KG1 (cell line): ENCODE measurements at regions not wholly inside any gene's neighbourhood (a gene's known extent, or its start where the extent isn't known, plus 50 kb on each side); places are given as distances from the start of the nearest gene placed in this dataset.

Experiments used
- DNase-seq: peaks from one replicate; lab custom pipeline; 2025; lab: John Stamatoyannopoulos, UW

GRCh38 chr2:145095641-145096435 lies 575.9 kb upstream of the ZEB2 start:
- DNase-seq = no peak

GRCh38 chr2:145094370-145094769 lies 574.5 kb upstream of the ZEB2 start:
- DNase-seq = no peak

- no peak for DNase-seq
Observed at GRCh38 chr2:145091967-145092366, 572.0 kb upstream of the ZEB2 start.

GRCh38 chr2:145090841-145091761 lies 571.2 kb upstream of the ZEB2 start:
- DNase-seq = no peak

GRCh38 chr2:145088756-145089155 lies 568.8 kb upstream of the ZEB2 start:
- DNase-seq = no peak

- no peak for DNase-seq
Observed at GRCh38 chr2:145086910-145087309, 567.0 kb upstream of the ZEB2 start.

- no peak for DNase-seq
Observed at GRCh38 chr2:145085612-145086011, 565.7 kb upstream of the ZEB2 start.

GRCh38 chr2:145080426-145080825 lies 560.5 kb upstream of the ZEB2 start:
- DNase-seq = no peak

- no peak for DNase-seq
Observed at GRCh38 chr2:145079641-145080040, 559.7 kb upstream of the ZEB2 start.

GRCh38 chr2:145078923-145079322 lies 559.0 kb upstream of the ZEB2 start:
- DNase-seq = no peak

GRCh38 chr2:145076085-145076484 lies 556.2 kb upstream of the ZEB2 start:
- DNase-seq = no peak

GRCh38 chr2:145075454-145076062 lies 555.6 kb upstream of the ZEB2 start:
- DNase-seq = no peak

- DNase-seq = no peak
Observed at GRCh38 chr2:145070703-145071102, 550.8 kb upstream of the ZEB2 start.

- no peak for DNase-seq
Observed at GRCh38 chr2:145068509-145068908, 548.6 kb upstream of the ZEB2 start.

GRCh38 chr2:145067549-145068030 lies 547.7 kb upstream of the ZEB2 start:
- DNase-seq = no peak

GRCh38 chr2:145066856-145067548 lies 547.1 kb upstream of the ZEB2 start:
- no peak for DNase-seq

- no peak for DNase-seq
Observed at GRCh38 chr2:145066151-145066661, 546.3 kb upstream of the ZEB2 start.

GRCh38 chr2:145065342-145065741 lies 545.4 kb upstream of the ZEB2 start:
- no peak for DNase-seq

GRCh38 chr2:145064511-145064910 lies 544.6 kb upstream of the ZEB2 start:
- no peak for DNase-seq

- no peak for DNase-seq
Observed at GRCh38 chr2:145060876-145061275, 541.0 kb upstream of the ZEB2 start.

- DNase-seq = no peak
Observed at GRCh38 chr2:145059914-145060313, 540.0 kb upstream of the ZEB2 start.

- no peak for DNase-seq
Observed at GRCh38 chr2:145059343-145059742, 539.4 kb upstream of the ZEB2 start.
